A549 (cell line): ENCODE measurements at regions not wholly inside any gene's neighbourhood (a gene's known extent, or its start where the extent isn't known, plus 50 kb on each side); places are given as distances from the start of the nearest gene placed in this dataset.

Source experiments
- ATAC-seq, 2 experiments: fragments of 200-7000 bp in 1 of 2; fragments of >200 bp in 1 of 2; cut with Nextera tagmentation in 1 of 2; cut with Tn5 transposase in 1 of 2; 3 replicates each; pipeline versions ENCODE4 v1.8.0 to v1.9.1; 2018 to 2020; ENCODE audit warnings: mild to moderate bottlenecking in 1 of 2, moderate library complexity in 1 of 2
- CTCF ChIA-PET: fragments of 300-600 bp; sonication (Branson Sonifier 250); formaldehyde crosslinking; extraction: SDS; loops from one replicate; lab custom pipeline; 2021; ENCODE audit warnings: antibody characterized with exemption, inconsistent platforms; lab: Yijun Ruan, JAX
- POLR2A ChIA-PET: fragments of 350-600 bp; formaldehyde crosslinking; extraction: SDS; loops from one replicate; lab custom pipeline; 2021; ENCODE audit warnings: antibody characterized with exemption, inconsistent platforms; lab: Yijun Ruan, JAX
- DNase-seq, 2 experiments: peaks; one replicate each; pipeline versions ENCODE4 v3.0.0 to v3.0.0-alpha.2; 2011 to 2016; ENCODE audit warnings: low read depth in 1 of 2, low spot score in 1 of 2
- FAIRE-seq: peaks from 2 replicates; lab custom pipeline; 2011; peaks lifted over from hg19 to GRCh38; lab: Jason Lieb, UNC
- H3K27ac ChIP-seq, 2 experiments: fragments of >200 bp; sonication (Bioruptor Twin); formaldehyde crosslinking; 3 replicates each; pipeline ENCODE4 v1.5.1; 2016 to 2017
- H3K4me1 ChIP-seq: fragments of >200 bp; sonication (Bioruptor Twin); formaldehyde crosslinking; 3 replicates; pipeline ENCODE4 v1.6.1; 2016
- H3K4me2 ChIP-seq: fragments of >200 bp; sonication (Bioruptor Twin); formaldehyde crosslinking; 3 replicates; pipeline ENCODE4 v1.6.1; 2016
- H3K4me3 ChIP-seq: fragments of >200 bp; sonication (Bioruptor Twin); formaldehyde crosslinking; 3 replicates; pipeline ENCODE4 v1.5.1; 2016
- H3K9me3 ChIP-seq: fragments of >200 bp; sonication (Bioruptor Twin); formaldehyde crosslinking; 3 replicates; pipeline ENCODE4 v1.6.1; 2016
- BCL3 ChIP-seq: fragments of >200 bp; sonication (Bioruptor Twin); formaldehyde crosslinking; IDR thresholded peaks from 3 replicates; pipeline ENCODE4 v1.6.1; 2016
- BHLHE40 ChIP-seq: IDR thresholded peaks from 2 replicates; pipeline ENCODE4 v1.6.1; 2012; ENCODE audit warnings: low read depth, low read length, inconsistent platforms
- CBX2 ChIP-seq: fragments of 200-600 bp; sonication (generic); IDR thresholded peaks from 2 replicates; pipeline ENCODE4 v1.6.1; 2016; ENCODE audit warnings: low read depth, mild to moderate bottlenecking, borderline replicate concordance
- CHD2 ChIP-seq: fragments of 150-350 bp; IDR thresholded peaks from 2 replicates; pipeline ENCODE4 v1.6.1; 2014; ENCODE audit warnings: low read length; ENCODE audit not compliant: partially characterized antibody
- CHD4 ChIP-seq: fragments of 200-600 bp; sonication (generic); IDR thresholded peaks from 2 replicates; pipeline ENCODE4 v1.6.1; 2016; ENCODE audit warnings: antibody characterized with exemption, mild to moderate bottlenecking, borderline replicate concordance
- CTCF ChIP-seq: fragments of >200 bp; sonication (Bioruptor Twin); formaldehyde crosslinking; IDR thresholded peaks from 3 replicates; pipeline ENCODE4 v1.5.1; 2016
- E2F6 ChIP-seq: IDR thresholded peaks from 2 replicates; pipeline ENCODE4 v1.6.1; 2012; ENCODE audit warnings: low read depth, borderline replicate concordance
- EHF ChIP-seq: fragments of 250-450 bp; sonication (Bioruptor Pico); IDR thresholded peaks from 2 replicates; pipeline ENCODE4 v1.5.0; 2020; ENCODE audit warnings: mild to moderate bottlenecking
- ESRRA ChIP-seq: fragments of 150-350 bp; IDR thresholded peaks from 2 replicates; pipeline ENCODE4 v1.6.1; 2014; ENCODE audit warnings: mild to moderate bottlenecking, low read length, borderline replicate concordance
- FOXS1 ChIP-seq: fragments of 250-450 bp; sonication (Bioruptor Pico); IDR thresholded peaks from 2 replicates; pipeline ENCODE4 v1.5.0; 2020; ENCODE audit warnings: mild to moderate bottlenecking, moderate library complexity
- HES2 ChIP-seq: fragments of >200 bp; sonication (Bioruptor Twin); formaldehyde crosslinking; IDR thresholded peaks from 2 replicates; pipeline ENCODE4 v1.6.1; 2016
- HEYL ChIP-seq: fragments of 250-450 bp; sonication (Bioruptor Pico); IDR thresholded peaks from 2 replicates; pipeline ENCODE4 v1.8.0; 2021; ENCODE audit warnings: mild to moderate bottlenecking, moderate library complexity
- HMGXB4 ChIP-seq: fragments of 250-450 bp; sonication (Bioruptor Pico); IDR thresholded peaks from 2 replicates; pipeline ENCODE4 v1.5.0; 2021; ENCODE audit warnings: mild to moderate bottlenecking, moderate library complexity, borderline replicate concordance
- JUN ChIP-seq, 2 experiments: fragments of >200 bp; sonication (Bioruptor Twin); formaldehyde crosslinking; IDR thresholded peaks; 2 replicates in 1 of 2; 3 replicates in 1 of 2; pipeline ENCODE4 v1.6.1; 2016 to 2017
- JUNB ChIP-seq: fragments of >200 bp; sonication (Bioruptor Twin); formaldehyde crosslinking; IDR thresholded peaks from 2 replicates; pipeline ENCODE4 v1.6.1; 2016
- KDM5A ChIP-seq: fragments of 200-600 bp; sonication (generic); IDR thresholded peaks from 2 replicates; pipeline ENCODE4 v1.6.1; 2016; ENCODE audit warnings: antibody characterized with exemption, mild to moderate bottlenecking
- MYC ChIP-seq: IDR thresholded peaks from 2 replicates; pipeline ENCODE4 v1.6.1; 2012; ENCODE audit warnings: mild to moderate bottlenecking, inconsistent platforms, low read length, improper control_type of control experiment, borderline replicate concordance
- PBX3 ChIP-seq: IDR thresholded peaks from 2 replicates; pipeline ENCODE4 v1.6.1; 2012
- POLR2A ChIP-seq: IDR thresholded peaks from 2 replicates; pipeline ENCODE4 v1.6.1; 2012; ENCODE audit warnings: mild to moderate bottlenecking, low read length
- POLR2AphosphoS2 ChIP-seq: conservative IDR thresholded peaks from 2 replicates; pipeline ENCODE4 v1.6.1; 2012; ENCODE audit warnings: low read length, improper control_type of control experiment, inconsistent platforms
- RARB ChIP-seq: fragments of 250-450 bp; sonication (Bioruptor Pico); IDR thresholded peaks from 2 replicates; pipeline ENCODE4 v1.8.0; 2021; ENCODE audit warnings: mild to moderate bottlenecking, moderate library complexity
- RFX5 ChIP-seq: fragments of 450-650 bp; IDR thresholded peaks from 2 replicates; pipeline ENCODE4 v1.7.1; 2014; ENCODE audit warnings: antibody characterized with exemption, mild to moderate bottlenecking, moderate library complexity
- RNF2 ChIP-seq: fragments of 200-600 bp; sonication (generic); IDR thresholded peaks from 2 replicates; pipeline ENCODE4 v1.6.1; 2016; ENCODE audit warnings: low read depth, mild to moderate bottlenecking, antibody characterized with exemption, moderate library complexity, borderline replicate concordance
- SMC3 ChIP-seq: fragments of >200 bp; sonication (Bioruptor Twin); formaldehyde crosslinking; IDR thresholded peaks from 3 replicates; pipeline ENCODE4 v1.6.1; 2018; ENCODE audit warnings: inconsistent platforms
- TP53 ChIP-seq: fragments of 250-450 bp; sonication (Bioruptor Pico); IDR thresholded peaks from 2 replicates; pipeline ENCODE4 v1.5.0; 2021; ENCODE audit warnings: mild to moderate bottlenecking, moderate library complexity
- ZC3H11A ChIP-seq: fragments of 450-650 bp; IDR thresholded peaks from 2 replicates; pipeline ENCODE4 v1.6.1; 2014; ENCODE audit warnings: antibody characterized with exemption, mild to moderate bottlenecking
- ZSCAN20 ChIP-seq: fragments of 250-450 bp; sonication (Bioruptor Pico); IDR thresholded peaks from 2 replicates; pipeline ENCODE4 v1.8.0; 2022; ENCODE audit warnings: mild to moderate bottlenecking, moderate library complexity
- WGBS: methylation state at CpG from one replicate; pipeline ENCODE4 v1.1.6; 2017; ENCODE audit errors: missing lambda C conversion rate; 5-methylcytosine and 5-hydroxymethylcytosine counted together

GRCh38 chr5:173720286-173720952, 104.0 kb upstream of the BOD1 start:
- H3K4me1 ChIP-seq = peaks cover 21% of the 10 kb centered on the region

GRCh38 chr5:173720953-173721600, 104.6 kb upstream of the BOD1 start:
- no peak for ATAC-seq
- H3K9me3 ChIP-seq = peaks cover 8% of the 10 kb centered on the region
- no peak for TF ChIP-seq BCL3
- TF ChIP-seq KDM5A = no peak
- TF ChIP-seq ESRRA = no peak
- no peak for TF ChIP-seq RNF2
- TF ChIP-seq JUN (IDR thresholded peaks at IDR 0.05) = no peak
- no peak for TF ChIP-seq RARB (CRISPR knock-in tag)
- no peak for TF ChIP-seq CHD4
- no peak for TF ChIP-seq RFX5
- TF ChIP-seq CTCF = no peak
- TF ChIP-seq TP53 (CRISPR knock-in tag) = no peak
- no peak for TF ChIP-seq MYC
- no peak for TF ChIP-seq CHD2
- no peak for TF ChIP-seq ZSCAN20 (CRISPR knock-in tag)
- TF ChIP-seq ZC3H11A = no peak
- no peak for TF ChIP-seq POLR2AphosphoS2
- TF ChIP-seq HES2 = no peak
- TF ChIP-seq, all 56 proteins: peak for 0
- FAIRE-seq (no peak), DNase-seq (no peak)
- CTCF ChIA-PET = interaction anchor here (0.6 to 1.5 kb wide), 3 partner anchors 8 to 372 kb away, joined by 3 to 4 read pairs (median 4); no protein-coding TSS in a partner anchor
- POLR2A ChIA-PET = no interaction called here
- 80% methylated on average over 7 of the region's 7 CpGs for WGBS
- no peak overlapping the region for H3K4me3 ChIP-seq
- peaks cover 14% of the 10 kb centered on the region for H3K4me1 ChIP-seq
- H3K4me2 ChIP-seq = no peak overlapping the region
- peak overlapping the region in 1 of 2 experiments; percentile 81; a peak in 3 of 6 replicates for H3K27ac ChIP-seq

More at GRCh38 chr5:173720286-173720952, 104.0 kb upstream of the BOD1 start:
- no peak for ATAC-seq
- peak overlapping the region; percentile 58; the same call in 1 of the 3 replicates for H3K4me2 ChIP-seq
- ChIA-PET CTCF (interaction anchor here (0.6 to 1.5 kb wide), 4 partner anchors 9 to 372 kb away, joined by 3 to 4 read pairs (median 4); no protein-coding TSS in a partner anchor), POLR2A (interaction anchor here (0.6 kb wide), 1 partner anchor 70 kb away, joined by 3 read pairs; no protein-coding TSS in a partner anchor)
- peak overlapping the region; percentile 58 to 81; a peak in 4 of 6 replicates for H3K27ac ChIP-seq
- FAIRE-seq = no peak
- no peak overlapping the region for H3K4me3 ChIP-seq
- 88% methylated on average over 5 of the region's 8 CpGs for WGBS
- TF ChIP-seq SMC3 (no peak), EHF (CRISPR knock-in tag) (no peak), JUNB (no peak), HEYL (CRISPR knock-in tag) (no peak), HES2 (no peak), CBX2 (no peak), POLR2A (no peak), HMGXB4 (no peak), FOXS1 (no peak), BHLHE40 (no peak), E2F6 (no peak), RNF2 (no peak), PBX3 (no peak)
- no peak for DNase-seq
- H3K9me3 ChIP-seq = peaks cover 1% of the 10 kb centered on the region; the same call in 1 of the 3 replicates
